OCI-LY1 (cell line): ENCODE measurements at regions not wholly inside any gene's neighbourhood (a gene's known extent, or its start where the extent isn't known, plus 50 kb on each side); places are given as distances from the start of the nearest gene placed in this dataset.

Experiments
- H2AFZ ChIP-seq: fragments of 200-600 bp; sonication (generic), shearing (Covaris generic); 2 replicates; pipeline ENCODE4 v1.6.0; 2014; ENCODE audit warnings: antibody characterized with exemption, mild to moderate bottlenecking, low read length
- H3F3A ChIP-seq: fragments of 200-600 bp; sonication (generic), shearing (Covaris generic); 2 replicates; pipeline ENCODE4 v1.6.0; 2014; ENCODE audit warnings: mild to moderate bottlenecking, antibody characterized with exemption, low read length, moderate library complexity; ENCODE audit not compliant: insufficient read depth
- H3K27ac ChIP-seq: fragments of 200-600 bp; sonication (generic); 2 replicates; pipeline ENCODE4 v1.5.1; 2014; ENCODE audit warnings: low read length, mixed run types, mild to moderate bottlenecking, low read depth; ENCODE audit not compliant: poor library complexity, severe bottlenecking
- H3K27me3 ChIP-seq: fragments of 200-600 bp; sonication (generic); 2 replicates; pipeline ENCODE4 v1.6.0; 2014; ENCODE audit warnings: antibody characterized with exemption, mild to moderate bottlenecking, low read length, moderate library complexity; ENCODE audit not compliant: insufficient read depth
- H3K36me3 ChIP-seq: fragments of 200-600 bp; sonication (generic); 2 replicates; pipeline ENCODE4 v1.6.1; 2014; ENCODE audit warnings: mild to moderate bottlenecking, antibody characterized with exemption, low read length, moderate library complexity, mixed read lengths; ENCODE audit not compliant: insufficient read depth
- H3K4me1 ChIP-seq: fragments of 200-600 bp; sonication (generic); 2 replicates; pipeline ENCODE4 v1.5.1; 2014; ENCODE audit warnings: mild to moderate bottlenecking, low read length, moderate library complexity; ENCODE audit not compliant: insufficient read depth, severe bottlenecking
- H3K4me2 ChIP-seq: fragments of 200-600 bp; sonication (generic), shearing (Covaris generic); 2 replicates; pipeline ENCODE4 v1.6.1; 2014; ENCODE audit warnings: low read length
- H3K4me3 ChIP-seq: fragments of 200-600 bp; sonication (generic); 2 replicates; pipeline ENCODE4 v1.5.1; 2014; ENCODE audit warnings: low read length, low read depth, mild to moderate bottlenecking, mixed read lengths; ENCODE audit not compliant: poor library complexity, severe bottlenecking
- H3K79me2 ChIP-seq: fragments of 200-600 bp; shearing (Covaris generic); 2 replicates; pipeline ENCODE4 v1.6.1; 2016; ENCODE audit warnings: mixed run types, low read length, mixed read lengths; ENCODE audit not compliant: insufficient read depth
- H3K9ac ChIP-seq: fragments of 200-600 bp; sonication (generic), shearing (Covaris generic); 2 replicates; pipeline ENCODE4 v1.6.1; 2014; ENCODE audit warnings: mild to moderate bottlenecking, low read length, mixed read lengths
- H3K9me2 ChIP-seq: fragments of 200-600 bp; sonication (generic), shearing (Covaris generic); 2 replicates; pipeline ENCODE4 v1.6.1; 2014; ENCODE audit warnings: low read depth, mild to moderate bottlenecking, low read length, mixed read lengths
- H3K9me3 ChIP-seq: fragments of 200-600 bp; shearing (Covaris generic); 2 replicates; pipeline ENCODE4 v1.6.1; 2014; ENCODE audit warnings: low read length, mixed read lengths
- H4K20me1 ChIP-seq: fragments of 200-600 bp; sonication (generic), shearing (Covaris generic); 2 replicates; pipeline ENCODE4 v1.6.0; 2016; ENCODE audit warnings: mild to moderate bottlenecking, low read length; ENCODE audit not compliant: insufficient read depth
- EZH2 ChIP-seq: fragments of 200-600 bp; sonication (generic), shearing (Covaris generic); IDR thresholded peaks from 2 replicates; pipeline ENCODE4 v1.8.0; 2017; ENCODE audit warnings: borderline replicate concordance, mixed run types, mild to moderate bottlenecking, antibody characterized with exemption, low read length, moderate library complexity, mixed read lengths
- TF ChIP-seq, protein P1 (sequence below): fragments of 200-600 bp; sonication (generic), shearing (Covaris generic); IDR thresholded peaks from 2 replicates; pipeline ENCODE4 v1.5.1; 2017; ENCODE audit warnings: mild to moderate bottlenecking, antibody characterized with exemption, low read length, moderate library complexity, mixed read lengths

GRCh38 chr2:603427-603826 lies 73.8 kb downstream of the TMEM18 start:
- Histone ChIP-seq H3K9me2 (no peaks in the 10 kb centered on the region), H3K4me1 (no peaks in the 10 kb centered on the region), H3K27me3 (no peaks in the 10 kb centered on the region; the same call in 1 of the 2 replicates), H3K4me2 (no peak overlapping the region), H2AFZ (no peak overlapping the region), H3K9ac (no peak overlapping the region), H3K4me3 (no peak overlapping the region), H3K27ac (no peak overlapping the region), H3K79me2 (no peaks in the 10 kb centered on the region), H3K36me3 (no peaks in the 10 kb centered on the region; the same call in 1 of the 2 replicates), H3K9me3 (no peaks in the 10 kb centered on the region), H4K20me1 (no peaks in the 10 kb centered on the region), H3F3A (no peaks in the 10 kb centered on the region)
- TF ChIP-seq, protein P1, sequence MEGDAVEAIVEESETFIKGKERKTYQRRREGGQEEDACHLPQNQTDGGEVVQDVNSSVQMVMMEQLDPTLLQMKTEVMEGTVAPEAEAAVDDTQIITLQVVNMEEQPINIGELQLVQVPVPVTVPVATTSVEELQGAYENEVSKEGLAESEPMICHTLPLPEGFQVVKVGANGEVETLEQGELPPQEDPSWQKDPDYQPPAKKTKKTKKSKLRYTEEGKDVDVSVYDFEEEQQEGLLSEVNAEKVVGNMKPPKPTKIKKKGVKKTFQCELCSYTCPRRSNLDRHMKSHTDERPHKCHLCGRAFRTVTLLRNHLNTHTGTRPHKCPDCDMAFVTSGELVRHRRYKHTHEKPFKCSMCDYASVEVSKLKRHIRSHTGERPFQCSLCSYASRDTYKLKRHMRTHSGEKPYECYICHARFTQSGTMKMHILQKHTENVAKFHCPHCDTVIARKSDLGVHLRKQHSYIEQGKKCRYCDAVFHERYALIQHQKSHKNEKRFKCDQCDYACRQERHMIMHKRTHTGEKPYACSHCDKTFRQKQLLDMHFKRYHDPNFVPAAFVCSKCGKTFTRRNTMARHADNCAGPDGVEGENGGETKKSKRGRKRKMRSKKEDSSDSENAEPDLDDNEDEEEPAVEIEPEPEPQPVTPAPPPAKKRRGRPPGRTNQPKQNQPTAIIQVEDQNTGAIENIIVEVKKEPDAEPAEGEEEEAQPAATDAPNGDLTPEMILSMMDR = no peak
- no peak for TF ChIP-seq EZH2

DNA sequence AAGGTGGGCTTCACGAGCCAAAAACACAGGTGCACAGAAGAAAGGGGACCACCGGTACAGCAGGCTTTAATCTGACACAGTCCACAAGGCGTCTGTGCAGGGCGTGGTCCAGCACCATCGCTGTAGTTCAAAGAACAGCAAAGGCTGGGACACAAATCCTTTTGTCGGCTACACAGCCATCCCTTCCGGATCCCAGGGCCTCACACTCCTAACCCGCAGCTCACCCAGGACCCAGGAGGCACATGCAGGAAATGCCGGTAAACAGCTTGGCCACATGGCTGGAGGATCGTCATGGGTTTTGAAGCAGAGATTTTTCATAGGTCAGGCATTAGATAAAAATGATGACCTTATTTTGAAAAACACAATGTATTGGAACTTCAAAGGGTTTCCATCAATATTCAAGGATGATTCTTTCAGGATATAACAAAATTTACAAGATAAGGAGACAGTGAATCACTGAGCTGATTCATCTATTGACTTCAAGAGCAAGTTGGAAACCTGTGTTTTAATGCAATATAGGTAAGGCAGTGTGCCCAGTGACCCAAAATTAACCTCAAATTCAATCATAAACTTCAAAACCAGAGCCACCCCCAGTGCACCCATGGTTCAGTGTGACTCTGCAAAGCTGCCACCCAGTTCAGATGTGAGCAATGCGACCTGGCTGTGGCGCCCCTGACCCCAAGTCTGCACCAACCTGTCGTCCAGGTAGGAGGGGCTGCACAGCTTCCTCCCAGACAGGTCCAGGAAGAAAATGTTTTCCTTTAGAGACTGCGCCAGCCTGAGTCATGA lies 74.4 kb downstream of the TMEM18 start:
- no peak overlapping the region for H3K9ac ChIP-seq

DNA sequence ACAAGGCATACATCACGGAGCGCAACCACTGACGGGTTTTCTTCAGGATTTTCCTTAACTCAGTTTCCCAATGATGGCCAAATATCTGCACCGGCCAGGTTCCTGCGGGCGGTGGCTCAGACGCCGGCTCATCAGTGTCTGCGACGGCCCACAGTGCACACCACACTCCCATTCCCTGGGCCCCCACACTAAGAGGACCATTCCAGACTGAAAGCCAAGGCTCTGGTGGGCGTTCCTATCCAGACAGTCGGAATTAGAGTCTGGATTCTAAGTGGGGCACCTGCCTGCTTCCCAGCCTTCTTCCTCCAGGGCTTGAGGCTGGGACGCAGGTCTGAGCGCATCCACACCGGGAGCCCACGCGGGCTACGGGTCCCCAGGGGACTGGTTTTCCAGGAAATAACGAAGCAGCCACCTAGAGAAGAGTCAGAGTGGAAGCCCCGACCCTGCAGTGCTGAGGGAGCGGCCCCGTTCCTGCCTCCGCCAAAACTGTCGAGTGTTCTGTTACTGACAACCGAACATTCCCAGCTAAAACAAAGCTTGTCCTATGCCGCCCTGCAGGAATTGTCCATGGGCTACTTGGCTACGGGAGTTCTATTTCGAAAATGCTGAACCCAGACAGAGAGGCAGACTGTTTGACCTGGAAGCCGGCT lies 75.3 kb downstream of the TMEM18 start:
- TF ChIP-seq, protein P1 = no peak
- no peak for TF ChIP-seq EZH2
- Histone ChIP-seq H3K9ac (no peak overlapping the region), H3K79me2 (no peaks in the 10 kb centered on the region), H2AFZ (no peak overlapping the region), H4K20me1 (no peaks in the 10 kb centered on the region), H3K9me3 (no peaks in the 10 kb centered on the region), H3K4me2 (no peak overlapping the region), H3K27me3 (no peaks in the 10 kb centered on the region; the same call in 1 of the 2 replicates), H3K36me3 (no peaks in the 10 kb centered on the region; the same call in 1 of the 2 replicates), H3K4me3 (no peak overlapping the region), H3F3A (no peaks in the 10 kb centered on the region), H3K4me1 (no peaks in the 10 kb centered on the region), H3K27ac (no peak overlapping the region), H3K9me2 (no peaks in the 10 kb centered on the region)

More for the DNA sequence above, 74.4 kb downstream of the TMEM18 start:
- H3K4me2 ChIP-seq = no peak overlapping the region
- no peak overlapping the region for H3K27ac ChIP-seq
- no peaks in the 10 kb centered on the region for H3K9me3 ChIP-seq
- no peaks in the 10 kb centered on the region for H3K79me2 ChIP-seq
- TF ChIP-seq, protein P1 = no peak
- TF ChIP-seq EZH2 = no peak
- no peaks in the 10 kb centered on the region; the same call in 1 of the 2 replicates for H3K27me3 ChIP-seq
- H3K4me3 ChIP-seq = no peak overlapping the region
- H4K20me1 ChIP-seq = no peaks in the 10 kb centered on the region
- no peak overlapping the region for H2AFZ ChIP-seq
- H3K36me3 ChIP-seq = no peaks in the 10 kb centered on the region; the same call in 1 of the 2 replicates
- no peaks in the 10 kb centered on the region for H3F3A ChIP-seq
- no peaks in the 10 kb centered on the region for H3K9me2 ChIP-seq
- H3K4me1 ChIP-seq = no peaks in the 10 kb centered on the region
